HCEC 1CT (cell line): ENCODE measurements at regions not wholly inside any gene's neighbourhood (a gene's known extent, or its start where the extent isn't known, plus 50 kb on each side); places are given as distances from the start of the nearest gene placed in this dataset.
"Not testable (repeated sequence)": the region's sequence is repeated elsewhere in the genome, so short reads cannot be mapped to it uniquely, and the experiment has no call there.

Experiments used
- DNase-seq: peaks from one replicate; pipeline ENCODE4 v3.0.0-alpha.2; 2017

- DNase-seq, result no peak
Observed at GRCh38 chr5:126233256-126233655, 190.0 kb upstream of the GRAMD2B start.

GRCh38 chr5:126234563-126235195 lies 188.5 kb upstream of the GRAMD2B start:
- peak; percentile 56 for DNase-seq

DNA sequence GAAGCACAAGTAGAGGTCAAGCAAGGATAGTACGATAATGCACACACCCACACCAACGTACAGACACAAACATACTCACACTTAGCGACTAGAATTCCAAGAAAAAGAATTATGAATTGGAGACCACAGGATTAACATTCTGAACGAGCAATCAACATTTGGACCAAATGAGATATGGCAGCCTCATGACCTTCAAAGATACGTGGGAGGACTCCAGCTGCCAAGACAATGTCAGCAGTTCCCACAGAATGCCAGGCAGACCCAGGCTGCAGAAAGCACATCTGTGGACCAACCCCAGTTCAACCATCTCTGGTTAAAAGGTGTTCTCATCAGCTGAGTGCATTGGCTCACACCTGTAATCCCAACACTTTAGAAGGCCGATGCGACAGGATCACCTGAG lies 187.6 kb upstream of the GRAMD2B start:
- DNase-seq, result no peak

- no peak for DNase-seq
Observed at GRCh38 chr5:126236994-126237393, 186.2 kb upstream of the GRAMD2B start.

DNA sequence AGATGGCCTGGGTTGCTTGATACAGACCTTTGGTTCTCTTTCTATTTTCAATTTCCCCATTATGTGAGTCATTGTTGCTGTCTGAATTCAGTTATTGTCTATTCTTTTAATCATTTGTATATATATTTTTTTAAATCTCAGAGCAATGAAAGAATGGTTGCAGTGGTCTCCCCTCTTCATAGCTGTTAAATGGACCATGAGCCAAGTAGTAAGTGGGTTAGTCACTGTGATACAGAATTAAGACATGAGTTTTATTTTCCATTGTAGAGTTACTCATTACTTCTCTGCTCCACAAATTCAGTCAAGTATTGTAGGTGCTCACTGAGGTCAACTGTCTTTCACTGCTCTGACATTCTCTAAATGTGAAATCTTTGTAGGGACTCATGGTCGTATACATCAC lies 174.6 kb upstream of the GRAMD2B start:
- DNase-seq, result no peak

- DNase-seq, result no peak
Observed at GRCh38 chr5:126251024-126251423, 172.2 kb upstream of the GRAMD2B start.

GRCh38 chr5:126253406-126253805 lies 169.8 kb upstream of the GRAMD2B start:
- no peak for DNase-seq

- DNase-seq, result no peak
Observed at GRCh38 chr5:126263591-126264184, 159.5 kb upstream of the GRAMD2B start.

- DNase-seq, result no peak
Observed at GRCh38 chr5:126265917-126266316, 157.3 kb upstream of the GRAMD2B start.

DNA sequence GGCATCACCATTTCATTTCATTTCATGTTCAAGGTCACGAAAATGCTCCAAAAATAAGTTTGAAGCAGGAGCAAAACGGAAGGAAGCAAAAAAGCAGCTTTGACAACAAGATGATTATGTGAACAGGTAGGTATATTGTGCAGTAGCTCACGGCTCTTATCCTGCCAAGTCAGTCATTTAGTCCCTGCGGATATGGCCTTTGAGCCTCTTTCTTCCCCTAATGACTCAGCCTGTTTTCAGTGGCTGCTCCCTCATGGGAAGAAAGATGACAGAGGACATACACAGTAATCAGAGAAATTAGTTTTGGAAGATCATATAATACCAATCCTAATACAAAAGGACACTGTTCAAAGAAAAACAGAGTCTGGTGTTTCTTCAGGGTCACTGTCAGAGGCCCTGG lies 155.8 kb upstream of the GRAMD2B start:
- DNase-seq, result no peak

DNA sequence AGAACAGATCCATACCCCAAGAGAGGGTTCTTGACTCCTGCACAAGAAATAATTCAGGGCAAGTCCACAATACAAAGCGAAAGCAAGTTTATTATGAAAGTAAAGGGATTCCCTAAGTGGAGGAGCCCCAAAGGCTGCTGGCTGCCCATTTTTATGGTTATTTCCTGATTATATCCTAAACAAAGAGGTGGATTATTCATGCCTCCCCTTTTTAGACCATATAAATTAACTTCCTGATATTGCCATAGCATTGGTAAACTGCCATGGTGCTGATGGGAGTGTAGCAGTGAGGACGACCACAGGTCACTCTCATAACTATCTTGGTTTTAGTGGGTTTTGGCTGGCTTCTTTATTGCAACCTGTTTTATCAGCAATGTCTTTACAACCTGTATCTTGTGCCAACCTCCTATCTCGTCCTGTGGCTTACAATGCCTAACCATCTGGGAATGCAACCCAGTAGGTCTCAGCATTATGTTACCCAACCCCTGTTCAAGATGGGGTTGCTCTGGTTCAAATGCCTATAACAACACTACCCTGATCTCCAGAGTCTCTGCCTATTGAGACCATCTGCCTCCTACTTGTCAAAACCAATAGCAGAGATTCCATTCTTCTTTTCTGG lies 154.4 kb upstream of the GRAMD2B start:
- DNase-seq, result no peak

DNA sequence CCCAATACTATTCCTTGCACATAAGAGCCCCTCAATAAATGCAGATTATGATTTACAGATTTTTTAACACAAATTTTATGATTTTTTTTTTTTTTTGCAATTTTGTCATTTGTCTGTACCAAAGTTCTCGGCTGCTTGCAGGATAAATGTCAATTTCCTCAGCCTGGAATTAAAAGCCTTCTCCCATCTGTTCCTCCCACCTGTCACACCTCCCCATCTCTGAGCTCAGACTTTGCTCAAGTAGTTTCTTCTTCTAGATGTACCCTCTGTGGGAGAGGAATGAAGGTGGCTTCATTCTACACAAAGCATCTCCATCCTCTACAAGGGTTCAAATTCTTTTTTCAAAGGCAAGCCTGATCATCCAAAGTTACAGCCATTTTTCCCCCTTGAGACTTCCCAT lies 153.7 kb upstream of the GRAMD2B start:
- DNase-seq, result no peak

DNA sequence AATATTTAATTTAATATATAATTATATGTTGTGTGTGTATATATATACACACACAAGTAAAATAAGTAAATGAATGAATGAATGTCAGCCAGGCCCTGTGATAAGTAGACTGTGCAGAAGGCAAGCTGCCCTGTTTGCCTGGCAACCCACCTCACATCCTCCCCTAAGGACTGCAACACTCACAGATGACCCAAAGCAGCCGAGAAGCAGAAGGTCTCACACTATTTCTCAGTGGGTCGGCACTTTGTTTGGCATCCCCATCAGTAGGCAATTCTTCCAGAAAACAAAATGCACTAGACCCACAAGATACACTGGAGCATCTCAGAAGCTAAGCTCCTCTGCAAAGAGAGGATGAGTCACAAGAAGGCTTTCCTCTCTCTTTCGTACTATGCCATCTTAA lies 152.1 kb upstream of the GRAMD2B start:
- DNase-seq, result no peak

GRCh38 chr5:126274076-126274762 lies 149.0 kb upstream of the GRAMD2B start:
- DNase-seq, result no peak

GRCh38 chr5:126274763-126275125 lies 148.5 kb upstream of the GRAMD2B start:
- DNase-seq, result no peak

- DNase-seq, result no peak
Observed at GRCh38 chr5:126277762-126278161, 145.4 kb upstream of the GRAMD2B start.

DNA sequence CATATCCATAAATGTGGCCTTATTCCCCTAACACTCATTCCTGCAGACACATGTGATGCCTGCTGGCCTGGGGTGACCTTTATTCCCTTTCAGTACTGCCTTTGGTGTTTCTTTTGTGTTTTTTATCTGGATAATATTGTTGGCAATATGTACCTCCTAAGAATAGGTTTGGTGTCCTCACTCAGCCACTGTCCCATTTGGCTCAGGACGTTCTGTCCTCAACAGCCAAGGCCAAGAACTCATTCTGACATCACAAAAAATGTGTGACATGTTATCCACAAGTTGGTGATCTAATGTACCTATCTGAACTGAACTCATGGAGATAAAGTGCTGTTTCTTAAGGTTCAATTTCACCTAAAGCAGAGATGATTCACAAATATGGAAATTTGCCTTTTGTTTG lies 142.9 kb upstream of the GRAMD2B start:
- no peak for DNase-seq

- DNase-seq, result no peak
Observed at GRCh38 chr5:126280846-126281245, 142.4 kb upstream of the GRAMD2B start.

DNA sequence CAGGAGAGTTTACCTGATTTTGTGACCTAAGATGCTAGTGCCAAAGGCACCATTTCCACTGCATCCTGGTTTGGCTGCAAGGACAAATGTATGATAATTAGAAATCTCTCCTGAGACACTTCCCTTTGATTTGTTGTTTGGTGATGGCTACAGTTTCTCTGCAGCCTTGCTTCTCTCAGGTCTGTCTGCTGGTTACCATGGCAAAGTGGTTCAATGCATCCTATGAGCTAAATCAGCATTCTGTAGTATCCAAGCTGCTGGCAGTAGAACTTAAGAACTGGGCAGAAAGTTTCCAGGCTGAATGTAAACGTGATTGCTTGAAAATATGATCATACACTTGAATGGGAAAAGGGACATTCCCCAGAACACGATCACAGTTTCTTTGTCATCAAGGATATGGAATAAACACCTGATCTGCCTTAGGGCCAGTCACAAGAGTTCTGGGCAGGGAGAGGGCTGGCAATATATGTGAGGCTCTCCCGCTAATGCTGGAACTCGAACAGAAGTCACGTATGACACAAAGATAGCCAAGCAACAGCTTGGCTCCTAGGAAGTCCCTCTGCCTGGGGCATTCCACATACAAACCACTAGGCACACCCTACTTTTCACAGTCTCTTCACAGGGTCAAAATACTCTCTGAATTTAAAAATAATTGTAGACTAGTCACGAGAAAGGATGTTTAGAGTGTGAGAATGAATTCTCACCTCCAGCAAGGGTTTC lies 138.1 kb upstream of the GRAMD2B start:
- no peak for DNase-seq

DNA sequence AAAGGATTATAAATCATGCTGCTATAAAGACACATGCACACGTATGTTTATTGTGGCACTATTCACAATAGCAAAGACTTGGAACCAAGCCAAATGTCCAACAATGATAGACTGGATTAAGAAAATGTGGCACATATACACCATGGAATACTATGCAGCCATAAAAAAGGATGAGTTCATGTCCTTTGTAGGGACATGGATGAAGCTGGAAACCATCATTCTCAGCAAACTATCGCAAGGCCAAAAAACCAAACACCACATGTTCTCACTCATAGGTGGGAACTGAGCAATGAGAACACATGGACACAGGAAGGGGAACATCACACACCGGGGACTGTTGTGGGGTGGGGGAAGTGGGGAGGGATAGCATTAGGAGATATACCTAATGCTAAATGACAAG lies 127.1 kb upstream of the GRAMD2B start:
- not testable (repeated sequence) for DNase-seq

- DNase-seq, result no peak
Observed at GRCh38 chr5:126300293-126300692, 122.9 kb upstream of the GRAMD2B start.

- DNase-seq, result no peak
Observed at GRCh38 chr5:126301056-126301455, 122.2 kb upstream of the GRAMD2B start.

GRCh38 chr5:126309860-126310259 lies 113.3 kb upstream of the GRAMD2B start:
- DNase-seq, result no peak

DNA sequence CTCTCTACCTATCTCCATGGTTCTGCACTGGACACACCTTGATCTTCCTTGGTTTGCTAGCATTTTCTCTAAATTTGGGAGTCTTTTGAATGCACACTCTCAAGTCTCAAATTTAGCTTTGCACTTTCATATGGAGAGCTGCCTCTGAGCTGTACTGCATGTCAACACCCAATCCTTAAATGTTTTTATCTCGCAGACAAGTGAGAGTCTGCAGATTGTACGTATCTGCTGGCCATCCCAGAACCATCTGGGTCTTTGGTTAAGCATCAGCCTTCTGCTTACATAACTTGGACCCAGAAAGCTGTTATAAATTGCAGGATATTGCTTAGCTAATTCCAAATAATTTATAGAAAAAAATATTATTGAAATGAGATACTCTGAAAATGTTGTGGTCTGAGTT lies 111.4 kb upstream of the GRAMD2B start:
- DNase-seq, result no peak
